ENCODE measurements at regions not wholly inside any gene's neighbourhood (a gene's known extent, or its start where the extent isn't known, plus 50 kb on each side); places are given as distances from the start of the nearest gene placed in this dataset.

DNA sequence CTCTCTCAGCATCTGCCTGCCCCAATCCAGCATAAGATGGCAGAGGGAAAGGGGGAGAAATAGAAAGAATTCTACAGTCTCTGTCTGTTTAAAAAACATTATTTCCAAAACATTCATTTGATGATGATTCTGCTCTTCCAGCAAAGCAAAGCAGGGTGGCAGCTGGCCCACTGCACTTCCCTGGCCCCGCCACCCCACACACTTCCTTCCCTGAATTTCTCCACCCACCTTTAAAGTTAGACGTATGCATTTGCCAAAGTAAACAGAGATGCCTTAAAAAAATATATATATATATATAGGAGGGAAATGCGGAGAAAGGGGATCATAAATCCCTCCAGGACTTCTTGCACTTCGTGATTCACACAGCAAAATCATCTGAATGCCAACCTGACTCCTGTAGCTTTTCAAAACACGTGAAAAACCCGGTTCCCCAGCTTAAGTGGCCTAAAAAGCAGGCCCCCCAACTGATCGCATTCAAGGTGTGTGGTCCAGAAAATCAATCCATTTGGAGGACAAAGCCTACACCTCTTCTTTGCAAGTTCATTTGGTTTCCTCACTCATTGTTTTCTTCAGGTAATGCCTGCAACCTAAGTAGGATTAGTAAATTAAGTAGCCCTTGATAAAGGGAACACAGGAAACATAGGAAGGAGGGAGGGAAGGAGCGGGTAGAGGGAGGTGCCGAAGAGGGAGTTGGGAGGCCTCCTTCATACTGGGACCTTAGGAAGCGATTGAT lies 68.8 kb downstream of the LLPH start:
- TF ChIP-seq POLR2A (IDR thresholded peaks at IDR 0.05) (no peak), CTCF (IDR thresholded peaks at IDR 0.05) (no peak)
